Gastroesophageal sphincter (tissue), 4 donors: ENCODE measurements at regions not wholly inside any gene's neighbourhood (a gene's known extent, or its start where the extent isn't known, plus 50 kb on each side); places are given as distances from the start of the nearest gene placed in this dataset.
"Not testable (repeated sequence)": the region's sequence is repeated elsewhere in the genome, so short reads cannot be mapped to it uniquely, and the experiment has no call there.

ENCODE experiments used
- ATAC-seq: fragments of 150-250 bp; one replicate; pipeline ENCODE4 v1.9.1; 2016; ENCODE audit warnings: mild to moderate bottlenecking, moderate library complexity
- H3K27ac ChIP-seq, 4 donors: fragments of 200-600 bp; sonication (generic) in 3 of 4; 1 replicate in 3 of 4; 2 replicates in 1 of 4; pipeline ENCODE4 v1.5.1; 2016 to 2019
- H3K27me3 ChIP-seq: fragments of 200-600 bp; sonication (generic); one replicate; pipeline ENCODE4 v1.5.1; 2019
- H3K36me3 ChIP-seq, 2 donors: fragments of 200-600 bp; sonication (generic); one replicate each; pipeline ENCODE4 v1.5.1; 2019; ENCODE audit warnings: control low read depth in 1 of 2
- H3K4me1 ChIP-seq, 3 donors: fragments of 200-600 bp; sonication (generic); 1 replicate in 2 of 3; 2 replicates in 1 of 3; pipeline ENCODE4 v1.5.1; 2016 to 2019; ENCODE audit warnings: control low read depth in 2 of 3
- H3K4me3 ChIP-seq, 2 donors: fragments of 200-600 bp; sonication (generic); one replicate each; pipeline ENCODE4 v1.5.1; 2019; ENCODE audit warnings: mild to moderate bottlenecking in 1 of 2, moderate library complexity in 1 of 2
- H3K9me3 ChIP-seq, 3 donors: fragments of 200-600 bp; sonication (generic); one replicate each; pipeline ENCODE4 v1.5.1; 2017 to 2019; ENCODE audit warnings: control low read depth in 2 of 3
- EP300 ChIP-seq: sonication (generic); formaldehyde crosslinking; IDR thresholded peaks from one replicate; pipeline ENCODE4 v1.6.1; 2017; ENCODE audit warnings: antibody characterized with exemption, mild to moderate bottlenecking
- POLR2A ChIP-seq, 2 donors: fragments of 450-650 bp; IDR thresholded peaks; one replicate each; pipeline ENCODE4 v1.6.1; 2017; ENCODE audit warnings: antibody characterized with exemption in 2 of 2, mild to moderate bottlenecking in 2 of 2, moderate library complexity in 1 of 2
- POLR2AphosphoS5 ChIP-seq: sonication (generic); formaldehyde crosslinking; IDR thresholded peaks from one replicate; pipeline ENCODE4 v1.6.1; 2017; ENCODE audit warnings: antibody characterized with exemption
- WGBS, 2 donors: methylation state at CpG; one replicate each; pipeline ENCODE4 v1.1.5; 2018; ENCODE audit warnings: low coverage in 1 of 2; 5-methylcytosine and 5-hydroxymethylcytosine counted together
- TF ChIP-seq, protein P1 (sequence below), 4 experiments: fragments of 200-600 bp in 2 of 4; fragments of 450-650 bp in 2 of 4; sonication (generic) in 1 of 4; IDR thresholded peaks; one replicate each; pipeline ENCODE4 v1.5.1; 2017 to 2019; ENCODE audit warnings: antibody characterized with exemption in 4 of 4, mild to moderate bottlenecking in 2 of 4, moderate library complexity in 2 of 4

DNA sequence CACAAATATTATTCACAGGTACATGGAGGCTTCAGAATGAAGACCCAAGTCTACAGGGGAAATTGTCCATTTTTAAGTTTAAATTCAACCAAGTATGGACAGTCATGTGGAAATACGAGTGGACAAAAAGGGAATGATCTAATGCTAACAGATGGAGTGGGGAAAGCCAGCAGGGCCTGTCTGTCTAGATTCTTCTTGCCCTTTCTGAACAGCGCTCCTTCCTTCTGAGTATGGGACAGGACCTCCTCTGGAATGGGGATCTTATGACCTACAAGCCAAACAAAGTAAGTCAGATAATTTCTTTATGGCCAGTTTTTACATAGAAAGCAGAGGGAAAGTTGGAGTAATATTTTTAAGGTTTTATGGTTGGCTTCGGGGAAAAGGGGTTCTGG, 119.8 kb upstream of the NEK6 start:
- Histone ChIP-seq H3K27me3 (peaks cover 6% of the 10 kb centered on the region), H3K27ac (no peak overlapping the region), H3K9me3 (no peaks in the 10 kb centered on the region), H3K36me3 (no peaks in the 10 kb centered on the region), H3K4me3 (no peak overlapping the region), H3K4me1 (no peaks in the 10 kb centered on the region)
- 73% methylated on average over 3 of the region's 3 CpGs; no CpG with 5 or more reads in 1 of the 2 donors for WGBS, 2 donors
- TF ChIP-seq POLR2A (IDR thresholded peaks at IDR 0.05), result no peak
- TF ChIP-seq EP300, result no peak
- TF ChIP-seq, protein P1, sequence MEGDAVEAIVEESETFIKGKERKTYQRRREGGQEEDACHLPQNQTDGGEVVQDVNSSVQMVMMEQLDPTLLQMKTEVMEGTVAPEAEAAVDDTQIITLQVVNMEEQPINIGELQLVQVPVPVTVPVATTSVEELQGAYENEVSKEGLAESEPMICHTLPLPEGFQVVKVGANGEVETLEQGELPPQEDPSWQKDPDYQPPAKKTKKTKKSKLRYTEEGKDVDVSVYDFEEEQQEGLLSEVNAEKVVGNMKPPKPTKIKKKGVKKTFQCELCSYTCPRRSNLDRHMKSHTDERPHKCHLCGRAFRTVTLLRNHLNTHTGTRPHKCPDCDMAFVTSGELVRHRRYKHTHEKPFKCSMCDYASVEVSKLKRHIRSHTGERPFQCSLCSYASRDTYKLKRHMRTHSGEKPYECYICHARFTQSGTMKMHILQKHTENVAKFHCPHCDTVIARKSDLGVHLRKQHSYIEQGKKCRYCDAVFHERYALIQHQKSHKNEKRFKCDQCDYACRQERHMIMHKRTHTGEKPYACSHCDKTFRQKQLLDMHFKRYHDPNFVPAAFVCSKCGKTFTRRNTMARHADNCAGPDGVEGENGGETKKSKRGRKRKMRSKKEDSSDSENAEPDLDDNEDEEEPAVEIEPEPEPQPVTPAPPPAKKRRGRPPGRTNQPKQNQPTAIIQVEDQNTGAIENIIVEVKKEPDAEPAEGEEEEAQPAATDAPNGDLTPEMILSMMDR (IDR thresholded peaks at IDR 0.05), result no peak
- no peak for TF ChIP-seq POLR2AphosphoS5
- ATAC-seq, result no peak

- Histone ChIP-seq H3K9me3 (no peaks in the 10 kb centered on the region), H3K27me3 (peaks cover 6% of the 10 kb centered on the region), H3K4me3 (no peak overlapping the region), H3K36me3 (no peaks in the 10 kb centered on the region), H3K4me1 (no peaks in the 10 kb centered on the region), H3K27ac (no peak overlapping the region)
- 100% methylated on average over 1 of the region's 1 CpG for WGBS, 2 donors
- no peak for TF ChIP-seq POLR2AphosphoS5
- no peak for TF ChIP-seq EP300
- TF ChIP-seq, protein P1 (IDR thresholded peaks at IDR 0.05), result no peak
- TF ChIP-seq POLR2A (IDR thresholded peaks at IDR 0.05), result no peak
- no peak for ATAC-seq
Measured at GRCh38 chr9:124139001-124139400, 118.7 kb upstream of the NEK6 start.

GRCh38 chr9:124140941-124141568, 116.7 kb upstream of the NEK6 start:
- TF ChIP-seq, protein P1 (IDR thresholded peaks at IDR 0.05), result no peak
- TF ChIP-seq POLR2AphosphoS5, result no peak
- no peak for TF ChIP-seq POLR2A (IDR thresholded peaks at IDR 0.05)
- no peak for TF ChIP-seq EP300
- ATAC-seq, result no peak
- H3K36me3 ChIP-seq, result no peaks in the 10 kb centered on the region
- H3K27me3 ChIP-seq, result peaks cover 4% of the 10 kb centered on the region
- no peak overlapping the region for H3K4me3 ChIP-seq
- H3K4me1 ChIP-seq, result no peaks in the 10 kb centered on the region
- H3K27ac ChIP-seq, result no peak overlapping the region
- H3K9me3 ChIP-seq, result no peaks in the 10 kb centered on the region
- 65 to 74% methylated on average over 6 of the region's 6 CpGs for WGBS, 2 donors

- not testable (repeated sequence) for ATAC-seq
Measured at GRCh38 chr9:124144561-124145123, 113.1 kb upstream of the NEK6 start.

DNA sequence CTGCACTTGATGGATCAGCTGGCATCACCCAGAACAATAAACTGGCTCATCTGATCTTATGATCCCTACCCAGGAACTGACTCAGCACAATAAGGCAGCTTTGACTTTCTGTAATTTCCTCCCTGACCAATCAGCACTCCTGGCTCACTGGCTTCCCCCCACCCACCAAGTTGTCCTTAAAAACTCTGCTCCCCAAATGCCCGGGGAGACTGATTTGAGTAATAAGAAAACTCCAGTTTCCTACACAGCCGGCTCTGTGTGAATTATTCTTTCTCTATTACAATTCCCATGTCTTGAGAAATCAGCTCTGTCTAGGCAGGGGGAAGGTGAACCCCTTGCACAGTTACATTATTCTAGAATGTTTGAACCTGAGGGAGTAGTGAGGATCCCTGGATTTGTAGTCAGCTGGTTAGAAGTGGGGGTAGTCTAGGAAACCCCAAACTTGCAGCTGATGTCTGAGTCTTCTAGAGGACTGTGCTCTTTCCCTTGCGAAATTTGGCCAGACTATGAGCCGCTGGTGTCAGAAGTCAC, 111.7 kb upstream of the NEK6 start:
- H3K27me3 ChIP-seq, result peaks cover 19% of the 10 kb centered on the region
- no peaks in the 10 kb centered on the region for H3K9me3 ChIP-seq
- H3K27ac ChIP-seq, result no peak overlapping the region
- H3K4me3 ChIP-seq, result no peak overlapping the region
- H3K36me3 ChIP-seq, result no peaks in the 10 kb centered on the region
- no peaks in the 10 kb centered on the region for H3K4me1 ChIP-seq
- TF ChIP-seq EP300, result no peak
- no peak for TF ChIP-seq POLR2AphosphoS5
- TF ChIP-seq, protein P1 (IDR thresholded peaks at IDR 0.05), result no peak
- TF ChIP-seq POLR2A (IDR thresholded peaks at IDR 0.05), result no peak
- no peak for ATAC-seq
- WGBS, 2 donors, result 60 to 96% methylated on average over 2 of the region's 4 CpGs

More at GRCh38 chr9:124144561-124145123, 113.1 kb upstream of the NEK6 start:
- H3K4me1 ChIP-seq, H3K9me3 ChIP-seq, H3K4me3 ChIP-seq, H3K27ac ChIP-seq, H3K36me3 ChIP-seq: not testable (repeated sequence)
- 20% methylated on average over 2 of the region's 10 CpGs; no CpG with 5 or more reads in 1 of the 2 donors for WGBS, 2 donors
- peaks cover 19% of the 10 kb centered on the region for H3K27me3 ChIP-seq
